Memory B cell (primary cell): ENCODE measurements at regions not wholly inside any gene's neighbourhood (a gene's known extent, or its start where the extent isn't known, plus 50 kb on each side); places are given as distances from the start of the nearest gene placed in this dataset.

Experiments
- ATAC-seq: fragments of 150-1000 bp; cut with Tn5 transposase; 2 replicates; pipeline ENCODE4 v1.10.0; 2021; ENCODE audit warnings: low read depth, mild to moderate bottlenecking, moderate library complexity
- DNase-seq, 2 donors: peaks; one replicate each; pipeline ENCODE4 v3.0.0; 2022; ENCODE audit warnings: low spot score in 2 of 2
- H3K27ac Mint-ChIP-seq: one replicate; pipeline ENCODE4 v1.8.0; 2022; ENCODE audit warnings: mild to moderate bottlenecking, moderate library complexity, mixed read lengths
- H3K27me3 Mint-ChIP-seq: one replicate; pipeline ENCODE4 v1.8.0; 2022; ENCODE audit warnings: mixed read lengths
- H3K36me3 Mint-ChIP-seq: one replicate; pipeline ENCODE4 v1.8.0; 2022; ENCODE audit warnings: mild to moderate bottlenecking, mixed read lengths
- H3K4me1 Mint-ChIP-seq: one replicate; pipeline ENCODE4 v1.8.0; 2022; ENCODE audit warnings: mixed read lengths
- H3K4me3 Mint-ChIP-seq: one replicate; pipeline ENCODE4 v1.8.0; 2022; ENCODE audit warnings: mild to moderate bottlenecking, moderate library complexity, mixed read lengths
- H3K9me3 Mint-ChIP-seq: one replicate; pipeline ENCODE4 v1.8.0; 2022; ENCODE audit warnings: mixed read lengths

DNA sequence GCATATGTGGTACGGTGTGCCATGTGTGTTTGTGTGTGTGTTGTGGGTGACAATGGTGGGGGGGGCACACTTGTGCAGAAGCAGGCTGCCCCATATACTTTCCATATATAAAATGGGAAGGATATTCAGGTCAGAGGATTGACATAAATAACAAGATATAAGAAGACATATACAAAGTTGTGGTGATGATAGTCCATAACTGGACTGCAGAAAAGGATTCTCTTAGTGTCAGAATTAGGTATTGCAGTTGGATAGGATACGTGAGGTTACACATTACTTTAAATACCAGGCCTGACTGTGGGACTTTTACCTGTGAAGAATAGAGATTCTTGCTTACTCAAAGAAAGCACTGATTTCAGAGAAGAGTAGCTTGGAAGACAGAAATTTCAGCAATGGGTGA is 1260.3 kb downstream of the EPHA7 start:
- H3K9me3 Mint-ChIP-seq = peaks cover 9% of the 10 kb centered on the region
- H3K4me3 Mint-ChIP-seq = no peak overlapping the region
- DNase-seq = no peak
- no peaks in the 10 kb centered on the region for H3K4me1 Mint-ChIP-seq
- no peak for ATAC-seq
- H3K27ac Mint-ChIP-seq = no peak overlapping the region
- H3K36me3 Mint-ChIP-seq = no peaks in the 10 kb centered on the region
- no peaks in the 10 kb centered on the region for H3K27me3 Mint-ChIP-seq

DNA sequence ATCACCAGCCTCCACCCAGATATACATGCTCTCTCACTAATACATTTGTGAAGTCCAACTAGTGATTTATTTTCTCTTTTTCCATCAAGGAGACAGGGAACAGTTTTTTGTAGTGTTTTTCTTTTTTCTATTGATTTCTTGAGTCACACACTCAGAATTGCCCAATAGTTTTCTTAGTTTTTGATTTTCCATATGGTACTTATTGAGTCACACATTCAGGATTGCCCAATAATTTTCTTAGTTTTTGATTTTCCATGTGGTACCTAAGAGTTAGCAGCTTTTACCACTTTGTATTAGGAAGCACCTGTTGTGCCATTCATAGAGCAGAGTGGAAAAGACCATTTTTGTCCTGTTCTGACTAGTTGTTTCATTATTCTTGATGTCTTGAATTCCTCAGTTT is 1268.8 kb downstream of the EPHA7 start:
- Mint-ChIP-seq H3K9me3 (peaks cover 4% of the 10 kb centered on the region), H3K4me1 (no peaks in the 10 kb centered on the region), H3K27ac (no peak overlapping the region)

DNA sequence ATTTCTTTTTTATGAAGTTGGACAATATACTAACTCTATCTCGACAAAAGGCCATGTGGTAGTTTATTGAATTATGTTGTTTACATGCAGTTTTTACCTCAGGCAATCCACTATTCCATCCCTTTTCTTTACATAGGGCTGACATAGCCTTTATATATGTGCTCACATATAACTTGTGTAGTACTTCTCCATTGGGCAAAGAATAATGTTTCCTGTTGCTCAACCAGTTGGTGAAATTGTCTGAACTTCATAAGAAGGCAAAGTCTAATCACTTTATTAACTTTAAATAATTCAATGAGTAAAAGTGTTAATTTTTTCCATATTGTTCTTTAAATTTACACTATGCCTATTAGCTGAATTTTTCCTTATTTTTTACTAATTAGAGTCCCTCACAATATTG is 1272.1 kb downstream of the EPHA7 start:
- DNase-seq = no peak
- Mint-ChIP-seq H3K36me3 (no peaks in the 10 kb centered on the region), H3K27me3 (no peaks in the 10 kb centered on the region), H3K4me1 (no peaks in the 10 kb centered on the region), H3K27ac (no peak overlapping the region), H3K4me3 (no peak overlapping the region), H3K9me3 (peaks cover 4% of the 10 kb centered on the region)
- no peak for ATAC-seq

More for the DNA sequence above, 1268.8 kb downstream of the EPHA7 start:
- DNase-seq (no peak), ATAC-seq (no peak)
- H3K27me3 Mint-ChIP-seq = no peaks in the 10 kb centered on the region
- H3K4me3 Mint-ChIP-seq = no peak overlapping the region
- no peaks in the 10 kb centered on the region for H3K36me3 Mint-ChIP-seq

DNA sequence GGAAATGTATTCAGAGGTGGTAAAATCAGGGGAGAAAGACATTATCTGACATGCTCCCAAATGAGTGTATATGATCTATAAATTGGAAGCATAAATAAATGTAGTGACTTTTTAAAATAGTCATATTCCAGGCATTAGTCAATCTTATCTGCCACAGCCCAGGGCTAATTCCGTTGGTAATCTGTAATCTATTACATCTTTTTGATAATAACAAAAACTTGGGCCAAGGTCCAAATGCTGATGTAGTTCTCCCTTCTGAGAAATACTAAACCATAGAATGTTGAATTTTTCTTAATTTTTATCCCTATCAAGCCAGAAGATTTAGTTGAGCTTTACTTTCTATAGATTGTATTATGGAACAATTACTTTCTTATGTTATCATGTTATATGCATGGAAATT is 1279.8 kb downstream of the EPHA7 start:
- Mint-ChIP-seq H3K4me3 (no peak overlapping the region), H3K27ac (no peak overlapping the region), H3K36me3 (no peaks in the 10 kb centered on the region), H3K9me3 (no peaks in the 10 kb centered on the region), H3K27me3 (no peaks in the 10 kb centered on the region), H3K4me1 (no peaks in the 10 kb centered on the region)
- ATAC-seq (no peak), DNase-seq (no peak)

DNA sequence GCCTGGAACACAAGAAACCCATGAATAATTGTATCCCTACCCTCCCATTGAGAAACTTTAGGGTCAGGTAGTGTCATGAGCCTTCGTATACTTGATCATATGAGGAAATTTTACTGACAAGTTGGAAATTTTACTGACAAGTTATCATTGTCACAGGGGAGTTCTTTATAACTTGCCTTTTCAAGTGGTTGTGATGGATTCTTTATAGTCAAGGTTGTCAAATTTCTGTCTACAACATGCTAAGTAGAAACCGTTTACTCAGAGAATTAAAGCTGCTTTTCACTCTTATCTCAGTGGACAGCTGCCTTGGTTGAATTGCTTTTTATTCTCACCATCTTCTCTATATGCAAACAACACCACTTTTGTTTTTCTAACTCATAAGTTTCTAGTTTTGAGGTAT is 1286.4 kb downstream of the EPHA7 start:
- no peaks in the 10 kb centered on the region for H3K27me3 Mint-ChIP-seq
- ATAC-seq = no peak

DNA sequence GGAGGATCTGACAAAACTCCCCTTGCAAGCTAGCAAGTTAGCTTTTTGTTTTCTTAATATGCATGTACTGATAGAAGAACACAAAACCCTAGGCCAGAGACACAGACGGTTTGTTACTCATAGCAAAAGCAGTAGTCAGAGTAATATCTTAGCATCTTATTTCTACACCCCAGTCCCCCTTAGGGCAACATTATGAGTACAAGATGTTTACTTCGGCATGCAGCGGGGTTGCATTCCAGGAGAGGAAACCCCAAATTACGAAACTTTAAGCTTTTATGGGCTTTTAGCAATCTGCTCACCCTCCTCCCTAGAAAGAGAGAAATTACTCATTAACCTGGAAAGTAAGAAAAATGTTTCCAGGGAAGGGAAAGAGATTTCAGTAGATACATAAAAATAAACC is 1286.9 kb downstream of the EPHA7 start:
- DNase-seq (no peak), ATAC-seq (no peak)
- H3K36me3 Mint-ChIP-seq = no peaks in the 10 kb centered on the region
- H3K27me3 Mint-ChIP-seq = no peaks in the 10 kb centered on the region
- H3K9me3 Mint-ChIP-seq = peaks cover 4% of the 10 kb centered on the region
- H3K4me3 Mint-ChIP-seq = no peak overlapping the region
- H3K27ac Mint-ChIP-seq = no peak overlapping the region
- H3K4me1 Mint-ChIP-seq = no peaks in the 10 kb centered on the region

More for the DNA sequence above, 1286.4 kb downstream of the EPHA7 start:
- H3K27ac Mint-ChIP-seq = no peak overlapping the region
- no peaks in the 10 kb centered on the region for H3K36me3 Mint-ChIP-seq
- peaks cover 4% of the 10 kb centered on the region for H3K9me3 Mint-ChIP-seq
- no peak for DNase-seq
- H3K4me3 Mint-ChIP-seq = no peak overlapping the region
- H3K4me1 Mint-ChIP-seq = no peaks in the 10 kb centered on the region

DNA sequence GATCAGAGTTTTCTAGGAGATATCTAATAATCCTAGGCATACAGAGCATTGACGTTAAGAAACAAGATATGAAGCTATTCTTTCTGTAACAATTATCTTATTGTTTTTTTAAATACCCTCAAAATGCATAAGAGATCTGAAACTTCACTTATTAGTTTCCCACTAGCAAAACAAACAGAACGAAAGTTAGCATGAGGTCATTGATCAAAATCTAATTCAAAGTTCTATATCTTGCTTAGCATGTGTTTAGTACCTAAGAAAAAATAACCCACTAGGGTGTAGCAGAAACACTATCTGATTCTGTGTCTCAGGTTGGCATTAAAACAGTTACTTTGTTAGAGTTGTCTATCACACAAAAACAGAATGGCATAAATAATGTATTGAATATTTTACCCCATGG is 1288.4 kb downstream of the EPHA7 start:
- Mint-ChIP-seq H3K4me1 (no peaks in the 10 kb centered on the region), H3K9me3 (peaks cover 4% of the 10 kb centered on the region), H3K27ac (no peak overlapping the region), H3K4me3 (no peak overlapping the region), H3K36me3 (no peaks in the 10 kb centered on the region), H3K27me3 (no peaks in the 10 kb centered on the region)
- DNase-seq = no peak
- ATAC-seq = no peak

DNA sequence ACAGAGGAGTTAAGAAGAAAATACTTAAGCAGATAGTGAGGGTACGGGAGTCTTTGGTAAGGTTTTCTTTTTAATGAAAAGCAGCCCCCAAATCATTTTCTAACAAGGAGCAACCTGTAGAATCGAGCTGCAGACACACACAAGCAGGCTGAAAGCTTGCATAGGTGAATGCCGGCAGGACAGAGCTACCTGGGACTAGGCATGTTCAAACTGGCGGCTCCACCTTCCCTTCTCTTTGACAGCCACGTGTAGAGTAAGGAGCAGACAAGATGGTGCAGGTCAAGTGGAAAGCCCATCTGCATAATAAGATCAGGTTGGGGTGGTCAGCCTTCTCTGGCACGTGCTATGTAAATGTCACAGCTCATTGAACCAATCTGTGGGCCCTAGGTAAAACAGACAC is 1292.4 kb downstream of the EPHA7 start:
- H3K27ac Mint-ChIP-seq = no peak overlapping the region
- DNase-seq (no peak), ATAC-seq (no peak)
- no peaks in the 10 kb centered on the region for H3K36me3 Mint-ChIP-seq
- H3K4me1 Mint-ChIP-seq = no peaks in the 10 kb centered on the region
- peaks cover 1% of the 10 kb centered on the region for H3K9me3 Mint-ChIP-seq
- H3K27me3 Mint-ChIP-seq = no peaks in the 10 kb centered on the region
- H3K4me3 Mint-ChIP-seq = no peak overlapping the region

DNA sequence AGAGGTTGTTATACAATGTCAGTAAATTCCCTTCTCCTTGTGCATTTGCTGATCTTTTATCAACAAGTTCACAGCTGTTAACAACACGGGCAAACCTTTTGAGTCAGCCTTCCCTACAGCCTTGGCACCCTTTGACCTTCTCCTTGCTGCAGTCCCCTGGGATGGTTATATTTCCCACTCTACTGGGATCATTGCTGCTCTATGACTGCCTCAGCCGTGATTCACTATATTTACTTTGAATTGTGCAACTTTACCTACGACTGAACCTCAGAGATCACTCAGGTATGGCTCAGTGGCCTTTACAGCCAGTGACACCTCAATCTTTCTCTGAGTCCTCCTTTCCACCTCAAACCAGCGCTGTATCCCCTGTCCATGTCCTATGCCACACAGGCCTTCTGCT is 1293.3 kb downstream of the EPHA7 start:
- H3K4me1 Mint-ChIP-seq = no peaks in the 10 kb centered on the region
- ATAC-seq (no peak), DNase-seq (no peak)
- H3K36me3 Mint-ChIP-seq = no peaks in the 10 kb centered on the region
- H3K27ac Mint-ChIP-seq = no peak overlapping the region
- no peak overlapping the region for H3K4me3 Mint-ChIP-seq
- H3K9me3 Mint-ChIP-seq = peaks cover 1% of the 10 kb centered on the region
- no peaks in the 10 kb centered on the region for H3K27me3 Mint-ChIP-seq

DNA sequence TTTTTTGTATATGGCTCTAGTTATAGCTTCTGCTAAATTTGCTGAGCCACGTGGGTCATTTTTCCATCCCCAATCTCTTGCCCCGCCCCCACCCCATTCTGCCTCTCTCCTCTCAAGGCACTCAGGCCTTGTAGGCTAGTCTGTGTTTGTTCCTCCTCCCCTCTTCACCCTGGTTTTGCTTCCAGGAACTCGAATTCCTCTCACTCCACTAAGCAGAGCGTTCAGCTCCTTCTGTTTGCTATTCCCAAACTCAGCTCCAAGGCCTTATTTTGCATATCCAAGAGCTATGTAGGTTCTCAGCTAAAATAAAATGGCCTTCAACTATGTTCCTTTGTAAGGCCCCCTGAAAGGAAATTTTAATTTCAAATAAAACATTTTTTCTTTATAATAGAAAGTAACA is 1293.7 kb downstream of the EPHA7 start:
- Mint-ChIP-seq H3K27me3 (no peaks in the 10 kb centered on the region), H3K27ac (no peak overlapping the region), H3K4me1 (no peaks in the 10 kb centered on the region), H3K4me3 (no peak overlapping the region), H3K9me3 (peaks cover 1% of the 10 kb centered on the region), H3K36me3 (no peaks in the 10 kb centered on the region)
- ATAC-seq = no peak
- DNase-seq = no peak

DNA sequence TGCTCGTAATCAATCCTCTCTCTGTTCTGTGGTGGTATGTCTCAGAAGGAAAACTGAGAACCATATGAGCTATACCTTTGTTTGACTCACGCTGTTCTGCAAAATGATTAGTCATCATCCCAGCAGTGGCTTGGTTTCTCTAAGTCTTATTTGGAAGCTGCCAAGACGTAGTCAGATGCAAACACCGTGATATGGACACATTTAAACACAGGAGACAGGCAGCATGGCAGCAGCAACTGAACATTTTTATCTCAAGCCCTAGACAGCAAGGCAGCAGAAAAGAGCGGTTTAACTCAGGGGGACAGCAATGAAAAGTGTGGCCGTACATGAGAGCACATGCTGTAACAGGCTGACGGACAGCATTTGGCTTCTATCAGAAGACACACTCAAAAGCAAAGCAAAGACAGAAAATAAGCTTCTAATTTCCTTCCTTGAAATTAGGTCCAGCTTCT is 1295.1 kb downstream of the EPHA7 start:
- ATAC-seq = no peak
- DNase-seq = no peak
- Mint-ChIP-seq H3K4me3 (no peak overlapping the region), H3K27me3 (no peaks in the 10 kb centered on the region), H3K4me1 (no peaks in the 10 kb centered on the region), H3K36me3 (no peaks in the 10 kb centered on the region), H3K27ac (no peak overlapping the region), H3K9me3 (peaks cover 1% of the 10 kb centered on the region)

DNA sequence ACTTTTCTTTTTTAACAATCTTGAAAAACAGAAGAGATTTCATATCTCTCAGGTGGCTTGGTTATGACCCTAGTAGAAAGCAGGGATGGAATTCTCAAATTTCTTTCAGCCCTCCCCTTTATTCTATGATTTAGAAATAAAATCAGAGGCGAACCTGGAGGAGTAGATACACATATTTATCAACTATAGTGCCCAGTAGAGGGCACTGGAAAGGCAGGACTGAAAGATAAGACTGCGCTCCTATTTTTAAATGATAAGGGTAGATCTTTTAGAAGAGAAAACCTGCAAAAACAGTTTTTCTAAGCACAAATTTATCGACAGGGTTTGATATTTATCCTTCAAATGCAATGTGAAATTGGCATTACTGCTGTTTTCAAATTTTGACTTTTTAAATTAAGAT is 1296.6 kb downstream of the EPHA7 start:
- no peak overlapping the region for H3K4me3 Mint-ChIP-seq
- no peaks in the 10 kb centered on the region for H3K4me1 Mint-ChIP-seq
- DNase-seq (no peak), ATAC-seq (no peak)
- H3K9me3 Mint-ChIP-seq = no peaks in the 10 kb centered on the region
- no peaks in the 10 kb centered on the region for H3K27me3 Mint-ChIP-seq
- H3K27ac Mint-ChIP-seq = no peak overlapping the region
- H3K36me3 Mint-ChIP-seq = no peaks in the 10 kb centered on the region

DNA sequence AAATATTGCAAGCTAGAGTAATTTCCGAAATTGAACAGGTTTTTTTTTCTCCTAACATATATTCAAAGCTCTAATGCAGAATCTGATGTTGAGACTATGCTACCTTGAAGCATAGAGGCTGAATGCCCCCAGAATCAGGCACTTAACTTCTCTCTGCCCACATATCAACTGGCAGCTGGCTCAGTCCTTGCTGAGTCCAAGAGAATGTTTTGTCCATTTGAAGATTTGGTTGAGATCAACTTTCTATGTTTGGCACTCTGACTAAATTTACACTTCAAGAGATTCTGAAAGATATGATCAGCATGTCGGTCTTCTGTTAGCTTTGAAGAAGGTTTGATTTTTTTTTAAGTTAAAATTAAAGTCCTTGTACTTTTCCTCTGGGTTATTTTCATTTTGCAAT is 1298.1 kb downstream of the EPHA7 start:
- no peak for DNase-seq
- no peak overlapping the region for H3K4me3 Mint-ChIP-seq
- no peak for ATAC-seq
- H3K36me3 Mint-ChIP-seq = no peaks in the 10 kb centered on the region
- H3K27me3 Mint-ChIP-seq = no peaks in the 10 kb centered on the region
- H3K27ac Mint-ChIP-seq = no peak overlapping the region
- H3K4me1 Mint-ChIP-seq = no peaks in the 10 kb centered on the region
- H3K9me3 Mint-ChIP-seq = no peaks in the 10 kb centered on the region

DNA sequence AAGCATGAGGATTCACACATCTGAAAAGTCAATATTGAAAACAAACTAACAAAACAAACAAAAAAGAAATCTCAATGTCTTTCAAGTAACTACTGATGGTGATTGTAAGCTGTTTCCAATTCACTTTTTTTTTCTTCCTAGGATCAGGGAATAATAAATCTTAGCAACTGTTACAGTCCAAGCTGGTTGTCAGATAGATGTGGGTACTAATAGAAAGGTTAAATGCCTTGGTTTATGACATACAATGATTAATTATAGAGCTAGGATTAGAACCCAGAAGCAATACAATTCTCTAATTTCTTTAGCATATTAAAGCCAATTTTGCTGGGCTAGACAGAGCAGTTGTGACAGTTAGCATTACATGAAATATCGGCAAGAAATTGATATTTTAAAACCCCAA is 1301.6 kb downstream of the EPHA7 start:
- Mint-ChIP-seq H3K27me3 (no peaks in the 10 kb centered on the region), H3K27ac (no peak overlapping the region), H3K9me3 (no peaks in the 10 kb centered on the region), H3K4me1 (no peaks in the 10 kb centered on the region), H3K36me3 (no peaks in the 10 kb centered on the region), H3K4me3 (no peak overlapping the region)
- ATAC-seq (no peak), DNase-seq (no peak)

DNA sequence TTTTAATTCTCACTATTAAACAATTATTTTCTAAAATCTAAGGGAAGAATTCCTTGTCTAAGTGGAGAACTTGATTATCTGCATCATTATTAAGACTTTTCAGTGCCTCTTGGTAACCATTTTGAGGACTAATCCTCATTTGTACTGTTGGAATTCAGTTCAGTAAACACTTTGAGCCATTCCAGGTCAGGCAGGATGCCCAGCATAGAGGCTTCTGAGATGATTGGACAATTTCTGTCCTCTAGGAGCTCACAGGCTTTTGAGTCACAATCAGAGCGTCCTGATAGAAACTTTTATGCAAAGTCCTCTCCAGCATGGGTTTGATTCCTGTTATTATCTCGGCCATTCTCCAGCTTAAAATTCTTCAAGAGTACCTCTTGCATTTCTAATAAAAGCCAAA is 1304.6 kb downstream of the EPHA7 start:
- H3K4me3 Mint-ChIP-seq = no peak overlapping the region
- no peaks in the 10 kb centered on the region for H3K9me3 Mint-ChIP-seq
- no peaks in the 10 kb centered on the region for H3K27me3 Mint-ChIP-seq
- H3K36me3 Mint-ChIP-seq = no peaks in the 10 kb centered on the region
- H3K4me1 Mint-ChIP-seq = no peaks in the 10 kb centered on the region
- no peak for DNase-seq
- H3K27ac Mint-ChIP-seq = no peak overlapping the region
- ATAC-seq = no peak
